Activated CD8-positive, alpha-beta memory T cell treated with anti-CD3 and anti-CD28 coated beads for 1 hour (primary cell): ENCODE measurements at regions not wholly inside any gene's neighbourhood (a gene's known extent, or its start where the extent isn't known, plus 50 kb on each side); places are given as distances from the start of the nearest gene placed in this dataset.

Experiments used
- DNase-seq, 2 donors: peaks; one replicate each; pipeline ENCODE4 v3.0.0-alpha.2; 2020; ENCODE audit warnings: low read depth in 1 of 2; ENCODE audit errors: extremely low read depth in 1 of 2

GRCh38 chr2:144896341-144896740, 376.4 kb upstream of the ZEB2 start:
- DNase-seq: no peak

DNA sequence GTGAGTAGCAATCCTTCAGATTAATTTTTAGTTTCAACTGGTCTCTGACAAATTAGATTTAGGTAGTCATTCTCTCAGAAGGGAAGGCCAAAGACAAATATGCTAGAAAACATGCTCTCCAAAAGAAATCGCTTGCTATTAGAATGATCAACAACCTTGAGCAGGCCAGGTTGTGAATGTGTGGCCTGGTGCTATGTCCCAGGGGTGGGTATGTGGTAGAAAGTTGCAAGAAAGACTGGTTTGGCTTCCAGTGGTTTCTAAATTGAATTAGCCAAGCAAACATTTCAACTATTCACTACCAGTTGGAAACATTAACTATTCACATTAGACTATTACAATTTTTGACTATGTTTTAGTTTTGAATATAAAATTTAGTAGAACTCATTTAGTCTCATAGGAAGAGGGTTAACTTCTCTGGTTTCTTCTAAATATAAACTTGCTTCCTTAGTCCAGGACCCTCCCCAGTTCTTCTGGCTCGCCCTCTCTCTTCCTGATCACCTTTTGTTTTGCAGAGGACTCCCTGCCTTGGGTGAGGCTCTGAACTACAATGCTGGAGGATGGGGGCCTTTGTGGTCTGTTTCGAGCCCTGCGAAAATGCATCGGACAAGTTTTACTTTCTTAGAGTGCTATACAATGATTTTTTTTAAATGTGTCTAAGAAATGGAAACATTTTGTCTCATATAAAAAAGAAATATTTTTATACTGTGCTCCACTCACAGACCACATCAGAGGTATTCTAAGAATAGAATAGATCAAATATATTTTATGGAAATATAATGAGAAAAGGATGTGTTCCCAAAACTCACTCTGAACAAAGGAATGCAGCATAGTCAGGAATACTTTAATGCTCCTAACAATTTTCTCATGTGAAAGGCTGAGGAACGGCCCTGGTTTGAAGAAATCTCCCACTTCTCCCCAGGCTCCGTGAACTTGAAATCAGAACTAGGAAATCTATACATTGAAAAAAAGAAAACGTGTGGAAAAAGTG, 375.0 kb upstream of the ZEB2 start:
- DNase-seq: no peak

GRCh38 chr2:144893464-144893863, 373.5 kb upstream of the ZEB2 start:
- no peak for DNase-seq

DNA sequence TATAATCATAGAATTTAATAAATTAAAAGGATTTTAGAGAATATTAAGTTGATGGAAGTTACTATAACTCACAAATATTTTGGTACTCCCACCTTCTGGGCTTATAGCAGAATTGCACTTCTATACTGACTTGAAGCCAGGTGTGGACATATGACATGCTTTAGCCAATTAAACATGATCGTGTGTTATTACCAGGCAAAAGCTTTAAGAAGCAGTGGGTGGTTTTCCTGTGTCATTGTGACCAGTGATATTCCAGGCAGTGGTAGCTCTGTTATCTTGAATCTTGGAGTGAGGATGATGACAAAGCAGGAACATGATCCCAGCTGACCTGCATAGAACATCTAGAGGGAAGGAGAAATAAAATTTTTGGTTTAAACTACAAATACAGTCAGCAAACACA, 370.9 kb upstream of the ZEB2 start:
- no peak for DNase-seq

DNA sequence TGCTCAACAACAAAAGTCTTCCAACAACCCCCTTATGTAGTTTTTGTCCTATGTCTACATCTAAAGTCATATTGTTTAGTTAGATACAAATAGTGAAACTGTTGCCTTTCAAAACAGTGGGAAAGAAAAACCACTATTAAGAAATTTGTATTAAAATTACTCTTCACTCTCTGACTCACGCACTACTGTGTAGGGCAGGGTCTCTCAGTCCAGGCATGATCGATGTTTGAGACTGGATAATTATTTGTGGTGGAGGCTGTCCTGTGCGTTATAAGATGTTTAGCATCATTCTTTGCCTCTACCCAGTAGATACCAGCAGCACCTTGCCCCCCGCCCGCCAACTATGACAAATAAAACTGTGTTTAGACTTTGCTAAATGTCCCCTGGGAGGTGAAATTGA, 369.4 kb upstream of the ZEB2 start:
- DNase-seq: no peak

DNA sequence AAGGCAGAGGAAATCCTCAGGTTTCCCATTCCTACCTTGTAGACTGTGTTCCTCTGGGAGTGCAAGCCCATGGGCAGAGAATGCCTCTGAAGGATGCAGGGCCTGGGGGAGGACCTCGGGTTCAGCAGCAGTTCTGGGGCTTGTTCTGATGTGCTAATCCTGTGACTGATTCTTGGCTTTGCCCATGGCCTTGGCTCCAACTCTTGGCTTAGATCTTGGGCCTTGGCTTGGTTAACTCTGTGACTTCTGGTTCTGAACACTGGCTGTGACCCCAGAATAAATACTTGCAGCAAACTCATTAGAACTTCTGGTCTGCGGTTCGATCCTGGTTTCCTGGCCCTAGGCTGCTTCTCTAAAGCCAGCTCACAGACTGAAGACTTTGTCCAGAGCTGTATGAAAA, 366.9 kb upstream of the ZEB2 start:
- DNase-seq: no peak

DNA sequence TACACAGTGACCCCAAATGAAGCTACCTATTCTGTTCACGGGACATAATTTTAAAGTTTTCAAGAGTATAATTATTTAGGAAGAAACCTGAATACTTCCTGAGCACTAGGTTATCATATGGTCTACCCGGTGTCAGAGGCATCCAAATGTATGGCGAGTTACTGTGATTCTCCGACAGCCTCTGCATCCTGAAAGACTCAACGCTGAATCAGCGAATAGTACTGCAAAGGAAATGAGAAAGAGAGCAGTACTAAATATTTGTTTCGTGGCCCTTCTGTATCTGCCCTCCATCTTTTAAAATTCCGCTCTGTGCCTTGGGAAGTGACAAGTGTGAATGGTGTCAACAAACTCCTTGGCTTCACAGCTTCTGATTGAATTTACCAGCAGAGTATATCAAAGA, 358.0 kb upstream of the ZEB2 start:
- no peak for DNase-seq

DNA sequence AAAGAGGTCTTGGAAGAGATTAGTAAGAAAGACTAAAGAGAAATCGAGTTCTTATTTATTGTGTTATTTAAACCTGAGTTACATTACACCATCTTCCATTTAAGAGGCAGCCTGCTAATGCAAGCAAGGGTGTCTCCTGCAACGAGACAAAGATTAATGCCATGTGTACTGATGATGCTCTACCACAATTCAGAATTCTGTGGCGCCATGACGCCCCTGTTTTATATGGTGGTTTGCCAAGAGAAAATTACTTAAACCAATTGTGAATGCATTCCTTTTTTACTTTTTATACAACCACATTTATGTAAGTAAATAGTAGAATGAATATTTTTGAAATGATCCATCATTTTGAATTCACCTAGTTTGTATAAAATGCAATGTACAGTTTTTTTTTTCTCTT, 356.1 kb upstream of the ZEB2 start:
- DNase-seq: no peak

DNA sequence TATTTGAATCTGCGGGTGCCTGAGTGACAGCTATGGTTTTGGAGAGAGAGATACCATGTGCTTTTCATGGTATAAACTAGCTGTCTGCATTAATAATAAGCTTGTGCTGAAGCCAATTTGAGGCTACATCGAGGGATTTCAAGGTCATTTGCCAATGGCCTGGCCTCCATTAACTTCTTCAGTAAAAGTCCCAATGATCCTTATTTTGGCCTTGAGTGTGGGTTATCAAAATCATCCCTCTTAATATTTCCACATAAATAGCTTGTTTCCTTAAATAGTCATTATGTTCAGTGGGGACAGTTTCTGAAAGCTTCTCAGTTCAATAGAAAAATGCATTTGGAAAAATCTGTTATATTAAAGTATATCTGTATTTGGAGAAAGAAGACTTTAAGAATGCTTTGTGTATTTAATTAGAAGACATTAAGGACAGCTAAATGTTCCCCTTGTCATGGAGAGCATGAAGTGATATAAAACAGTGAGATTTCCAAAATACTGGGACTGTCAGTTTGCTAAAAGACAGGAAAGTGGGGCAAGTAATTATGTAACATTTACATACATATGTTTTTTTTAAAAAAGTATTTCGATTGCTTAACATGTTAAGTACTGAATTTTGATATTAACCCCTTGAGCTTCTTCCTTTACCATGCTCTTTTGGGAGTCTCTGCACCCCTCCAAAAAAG, 355.5 kb upstream of the ZEB2 start:
- no peak for DNase-seq

DNA sequence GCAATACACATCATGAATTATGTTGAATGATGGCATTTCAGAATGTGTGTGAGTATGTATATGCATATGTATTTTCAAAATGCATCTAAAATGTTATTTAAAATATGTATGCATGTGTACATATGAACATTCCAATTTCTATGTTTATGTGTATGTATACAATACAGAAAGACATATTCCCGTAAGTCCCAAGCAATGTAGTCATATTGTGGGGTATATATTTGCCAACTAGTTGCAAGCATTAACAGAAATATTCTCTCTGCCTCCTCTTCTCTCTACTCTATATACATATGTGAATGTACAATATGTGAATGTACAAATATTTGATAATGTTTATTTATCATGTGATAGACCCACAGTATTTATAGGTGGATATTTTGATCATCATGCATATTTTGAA, 345.8 kb upstream of the ZEB2 start:
- no peak for DNase-seq

GRCh38 chr2:144859716-144860115, 339.8 kb upstream of the ZEB2 start:
- DNase-seq: no peak

- no peak for DNase-seq
These were observed 338.3 kb upstream of the ZEB2 start for GRCh38 chr2:144858211-144858610.

GRCh38 chr2:144854596-144854995, 334.7 kb upstream of the ZEB2 start:
- DNase-seq: no peak

- DNase-seq: no peak
These were observed 329.7 kb upstream of the ZEB2 start for GRCh38 chr2:144849612-144850011.

DNA sequence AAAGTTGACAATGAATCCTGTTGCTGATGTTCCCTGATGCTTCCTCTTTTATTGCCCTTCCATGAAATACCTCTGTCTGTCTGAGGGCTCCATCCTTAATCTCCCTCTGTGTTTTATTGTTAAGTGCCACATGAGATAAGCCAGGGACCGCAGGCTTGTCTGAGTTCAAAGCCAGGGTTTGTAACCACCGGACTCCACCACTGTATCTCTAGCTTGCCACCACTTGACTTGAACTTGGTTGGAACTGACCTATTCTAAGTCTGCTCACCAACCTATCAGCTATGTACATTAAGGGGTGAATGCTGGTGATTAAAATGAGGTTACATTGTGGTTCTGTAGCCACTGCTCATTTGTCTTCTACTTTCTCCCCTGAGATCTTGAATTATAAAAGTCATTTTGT, 328.5 kb upstream of the ZEB2 start:
- no peak for DNase-seq

DNA sequence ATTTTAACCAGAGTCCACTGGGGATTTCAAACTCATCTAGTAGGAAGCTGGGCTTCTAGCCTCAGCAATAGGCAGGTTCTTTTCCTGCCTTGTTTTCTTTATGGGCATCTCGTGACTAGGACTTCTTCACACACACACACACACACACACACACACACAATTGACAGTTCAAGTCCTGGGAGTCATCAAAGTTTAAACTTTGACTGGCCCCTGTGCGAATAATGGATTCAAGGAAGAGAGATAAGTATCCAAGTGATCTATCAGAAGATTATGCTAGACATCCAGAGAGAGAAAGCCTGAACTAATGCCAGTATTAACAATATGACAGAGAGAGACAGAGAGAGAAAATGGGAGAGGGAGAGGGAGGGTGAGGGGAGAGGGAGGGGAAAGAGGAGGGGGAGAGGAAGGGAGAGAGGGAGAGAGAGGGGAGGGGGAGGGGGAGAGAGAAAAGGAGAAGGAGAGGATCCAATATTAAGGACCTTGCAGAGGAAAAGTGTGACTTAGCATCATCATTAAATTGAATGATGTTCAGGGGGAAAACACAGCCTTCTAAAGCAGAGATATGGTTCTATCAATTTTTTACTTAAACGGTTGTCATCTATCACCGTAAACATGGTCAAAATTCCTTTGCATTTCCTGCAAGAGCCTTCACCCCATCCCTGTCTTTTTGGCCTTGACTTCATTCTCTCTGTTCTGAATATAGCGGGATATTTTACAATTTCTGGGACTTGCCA, 327.6 kb upstream of the ZEB2 start:
- DNase-seq: no peak

DNA sequence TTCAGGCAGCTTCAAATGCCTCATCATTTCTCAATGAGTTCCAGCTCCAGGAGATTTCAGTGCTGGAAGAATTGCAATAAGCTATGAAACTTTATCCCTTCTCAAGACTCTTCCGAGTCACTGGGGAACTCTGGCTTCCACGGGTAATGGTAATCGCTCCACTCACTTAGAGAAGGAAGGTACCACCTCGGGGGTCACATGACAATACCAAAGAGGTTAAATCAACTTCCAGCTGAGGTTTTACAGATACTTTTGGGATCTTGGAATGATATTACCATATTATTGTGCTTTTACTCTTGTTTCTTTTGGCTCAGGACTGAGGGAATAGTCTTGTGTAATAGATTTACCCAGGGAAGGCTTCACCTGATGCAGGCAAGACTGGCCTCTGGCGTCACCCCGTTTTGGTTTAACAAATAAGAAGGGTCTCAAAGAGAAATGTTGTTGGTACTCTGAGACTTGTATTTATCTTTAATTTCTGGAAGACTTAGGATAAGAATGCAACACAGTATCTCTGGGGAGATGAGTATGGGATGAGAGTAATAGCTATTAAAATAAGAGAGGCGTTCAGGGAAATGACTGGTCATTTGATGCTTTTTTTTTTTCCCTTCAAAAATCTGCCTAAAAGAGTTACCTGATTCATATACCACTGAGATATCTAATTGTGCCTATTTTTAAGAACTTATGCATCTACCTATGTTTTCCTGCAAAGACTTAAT, 316.9 kb upstream of the ZEB2 start:
- DNase-seq: no peak

DNA sequence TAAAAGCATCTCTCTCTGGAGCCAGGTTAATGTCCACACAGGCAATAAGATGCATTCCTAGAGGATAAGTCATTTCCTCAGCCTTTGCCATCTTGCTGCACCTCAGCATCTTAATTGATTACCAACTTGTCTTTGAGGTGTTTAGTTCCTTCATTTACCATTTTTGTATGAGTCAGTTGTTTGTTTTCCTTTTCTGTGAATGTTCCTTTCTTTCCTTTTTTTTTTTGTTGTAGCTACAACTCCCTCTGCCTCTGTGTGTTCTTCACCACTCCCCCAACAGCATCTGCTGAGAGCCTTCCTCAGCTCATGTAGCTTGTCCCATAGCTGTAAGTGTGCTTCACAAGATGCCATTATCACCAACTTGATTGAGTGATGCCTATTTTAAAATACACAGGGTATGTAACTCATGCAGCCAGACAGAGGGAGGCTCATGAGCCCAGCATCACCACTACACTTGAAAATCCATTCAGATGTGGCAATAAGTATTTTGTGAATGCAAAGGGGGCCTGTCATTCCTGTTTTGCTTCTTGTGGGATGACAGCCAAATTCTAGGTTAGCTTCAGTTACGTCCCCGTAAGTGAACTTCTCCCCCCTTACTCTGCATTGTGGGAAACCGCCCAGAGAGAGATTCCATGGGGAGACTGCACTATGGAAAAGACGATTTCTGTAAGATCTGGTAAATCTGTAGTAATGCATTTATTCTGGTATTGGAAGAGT, 315.9 kb upstream of the ZEB2 start:
- DNase-seq: no peak

- no peak for DNase-seq
These were observed 315.2 kb upstream of the ZEB2 start for GRCh38 chr2:144834998-144835633.

DNA sequence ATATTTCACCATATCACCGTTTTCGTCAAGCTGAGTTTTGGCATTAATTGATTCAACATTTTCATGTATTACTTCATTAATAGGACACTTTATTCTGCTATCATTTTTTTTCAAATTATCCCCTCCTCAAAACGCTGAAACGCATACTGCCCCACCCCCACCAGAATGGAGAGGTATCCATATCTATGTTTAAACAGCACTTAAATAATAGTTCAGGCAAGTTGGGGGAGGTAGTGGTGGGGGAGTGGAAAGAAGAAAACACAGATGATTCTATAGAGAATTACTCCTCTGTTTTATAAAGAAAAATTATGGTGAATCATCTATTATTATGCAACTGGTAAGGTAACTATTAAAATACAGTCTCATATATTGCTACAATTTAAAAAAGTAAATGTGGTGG, 314.4 kb upstream of the ZEB2 start:
- no peak for DNase-seq
